ENCODE measurements at regions not wholly inside any gene's neighbourhood (a gene's known extent, or its start where the extent isn't known, plus 50 kb on each side); places are given as distances from the start of the nearest gene placed in this dataset.

GRCh38 chr6:104207635-104208034 lies 652.1 kb downstream of the HACE1 start:
- no peak for DNase-seq (ENCODE audit: low read depth)

- DNase-seq (ENCODE audit: low read depth), result no peak
These were observed 658.2 kb downstream of the HACE1 start for GRCh38 chr6:104201557-104201956.

- DNase-seq (ENCODE audit: low read depth), result no peak
These were observed 672.1 kb downstream of the HACE1 start for GRCh38 chr6:104187616-104188015.

GRCh38 chr6:104186831-104187230 lies 672.9 kb downstream of the HACE1 start:
- no peak for DNase-seq (ENCODE audit: low read depth)

GRCh38 chr6:104183816-104184435 lies 675.8 kb downstream of the HACE1 start:
- DNase-seq (ENCODE audit: low read depth), result no peak

GRCh38 chr6:104182811-104183210 lies 676.9 kb downstream of the HACE1 start:
- peak; percentile 33 for DNase-seq (ENCODE audit: low read depth)

- no peak for DNase-seq (ENCODE audit: low read depth)
These were observed 686.1 kb downstream of the HACE1 start for GRCh38 chr6:104173668-104174067.

- DNase-seq (ENCODE audit: low read depth), result no peak
These were observed 689.3 kb downstream of the HACE1 start for GRCh38 chr6:104170401-104170800.

- no peak for DNase-seq (ENCODE audit: low read depth)
These were observed 693.6 kb downstream of the HACE1 start for GRCh38 chr6:104166055-104166668.

GRCh38 chr6:104162036-104162669 lies 697.6 kb downstream of the HACE1 start:
- peak; percentile 60 for DNase-seq (ENCODE audit: low read depth)

GRCh38 chr6:104159045-104159618 lies 700.6 kb downstream of the HACE1 start:
- no peak for DNase-seq (ENCODE audit: low read depth)

- DNase-seq (ENCODE audit: low read depth), result no peak
These were observed 716.0 kb downstream of the HACE1 start for GRCh38 chr6:104143757-104144156.

- DNase-seq (ENCODE audit: low read depth), result no peak
These were observed 724.8 kb downstream of the HACE1 start for GRCh38 chr6:104134876-104135275.

GRCh38 chr6:104130343-104130742 lies 729.4 kb downstream of the HACE1 start:
- DNase-seq (ENCODE audit: low read depth), result no peak

GRCh38 chr6:104126315-104127005 lies 733.3 kb downstream of the HACE1 start:
- no peak for DNase-seq (ENCODE audit: low read depth)

GRCh38 chr6:104123227-104123626 lies 736.5 kb downstream of the HACE1 start:
- no peak for DNase-seq (ENCODE audit: low read depth)

- peak; percentile 36 for DNase-seq (ENCODE audit: low read depth)
These were observed 741.4 kb downstream of the HACE1 start for GRCh38 chr6:104118274-104118673.

- no peak for DNase-seq (ENCODE audit: low read depth)
These were observed 749.9 kb downstream of the HACE1 start for GRCh38 chr6:104109806-104110205.

GRCh38 chr6:104108634-104109033 lies 751.1 kb downstream of the HACE1 start:
- DNase-seq (ENCODE audit: low read depth), result no peak

- DNase-seq (ENCODE audit: low read depth), result no peak
These were observed 763.9 kb downstream of the HACE1 start for GRCh38 chr6:104095661-104096416.

- DNase-seq (ENCODE audit: low read depth), result no peak
These were observed 772.0 kb downstream of the HACE1 start for GRCh38 chr6:104087765-104088164.

- DNase-seq (ENCODE audit: low read depth), result no peak
These were observed 791.4 kb downstream of the HACE1 start for GRCh38 chr6:104068281-104068680.

Measured in stromal cell of bone marrow (primary cell).